ENCODE measurements at regions not wholly inside any gene's neighbourhood (a gene's known extent, or its start where the extent isn't known, plus 50 kb on each side); places are given as distances from the start of the nearest gene placed in this dataset.

DNA sequence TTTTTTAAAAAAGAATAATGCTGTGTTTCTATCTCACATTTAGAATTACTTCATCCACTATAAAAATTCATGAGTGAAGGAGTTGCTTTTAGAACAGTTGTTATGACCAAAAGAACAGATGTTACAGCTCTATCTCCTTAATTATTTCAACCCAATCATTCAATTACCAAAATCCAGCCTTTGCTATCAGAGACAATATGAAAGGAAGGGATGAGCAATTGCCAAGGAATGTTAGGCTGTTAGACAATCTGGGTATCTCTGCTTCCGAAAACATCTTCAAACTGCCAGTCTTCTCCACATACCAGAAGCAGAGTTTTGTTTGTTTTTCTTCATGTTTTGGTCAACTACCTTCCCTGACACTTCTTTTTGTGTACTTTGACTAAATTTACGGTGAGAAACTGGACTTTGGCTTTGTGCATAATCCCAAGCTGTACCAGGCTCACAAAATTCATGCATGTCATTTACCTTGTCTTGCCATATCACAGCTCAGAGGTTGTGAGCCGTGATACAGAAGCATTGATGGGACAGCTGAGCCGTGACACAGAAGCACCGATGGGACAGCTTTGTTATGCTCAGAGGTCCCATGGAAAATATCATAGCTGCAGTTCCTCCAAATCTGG is 405.5 kb downstream of the KIF4B start:
- peak; percentile 2 for DNase-seq (ENCODE audit: low read depth)
- Histone ChIP-seq H3K36me3 (ENCODE audit: control insufficient read depth, insufficient read depth, low read length) (no peaks in the 10 kb centered on the region), H3K4me3 (ENCODE audit: low read depth, low read length) (no peak overlapping the region), H3K27me3 (ENCODE audit: control insufficient read depth, insufficient read depth, low read length) (no peaks in the 10 kb centered on the region)
- TF ChIP-seq, protein P1, sequence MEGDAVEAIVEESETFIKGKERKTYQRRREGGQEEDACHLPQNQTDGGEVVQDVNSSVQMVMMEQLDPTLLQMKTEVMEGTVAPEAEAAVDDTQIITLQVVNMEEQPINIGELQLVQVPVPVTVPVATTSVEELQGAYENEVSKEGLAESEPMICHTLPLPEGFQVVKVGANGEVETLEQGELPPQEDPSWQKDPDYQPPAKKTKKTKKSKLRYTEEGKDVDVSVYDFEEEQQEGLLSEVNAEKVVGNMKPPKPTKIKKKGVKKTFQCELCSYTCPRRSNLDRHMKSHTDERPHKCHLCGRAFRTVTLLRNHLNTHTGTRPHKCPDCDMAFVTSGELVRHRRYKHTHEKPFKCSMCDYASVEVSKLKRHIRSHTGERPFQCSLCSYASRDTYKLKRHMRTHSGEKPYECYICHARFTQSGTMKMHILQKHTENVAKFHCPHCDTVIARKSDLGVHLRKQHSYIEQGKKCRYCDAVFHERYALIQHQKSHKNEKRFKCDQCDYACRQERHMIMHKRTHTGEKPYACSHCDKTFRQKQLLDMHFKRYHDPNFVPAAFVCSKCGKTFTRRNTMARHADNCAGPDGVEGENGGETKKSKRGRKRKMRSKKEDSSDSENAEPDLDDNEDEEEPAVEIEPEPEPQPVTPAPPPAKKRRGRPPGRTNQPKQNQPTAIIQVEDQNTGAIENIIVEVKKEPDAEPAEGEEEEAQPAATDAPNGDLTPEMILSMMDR (IDR thresholded peaks at IDR 0.05; ENCODE audit: insufficient read depth, low read length, severe bottlenecking), result no peak
- FAIRE-seq, result no peak

GRCh38 chr5:155430192-155430591 is 416.6 kb downstream of the KIF4B start:
- FAIRE-seq, result no peak
- DNase-seq (ENCODE audit: low read depth), result no peak
- Histone ChIP-seq H3K36me3 (ENCODE audit: control insufficient read depth, insufficient read depth, low read length) (no peaks in the 10 kb centered on the region), H3K4me3 (ENCODE audit: low read depth, low read length) (no peak overlapping the region), H3K27me3 (ENCODE audit: control insufficient read depth, insufficient read depth, low read length) (no peaks in the 10 kb centered on the region)
- TF ChIP-seq, protein P1 (IDR thresholded peaks at IDR 0.05; ENCODE audit: insufficient read depth, low read length, severe bottlenecking), result no peak

GRCh38 chr5:155434267-155434666 is 420.7 kb downstream of the KIF4B start:
- no peak for FAIRE-seq
- DNase-seq (ENCODE audit: low read depth), result no peak
- TF ChIP-seq, protein P1 (IDR thresholded peaks at IDR 0.05; ENCODE audit: insufficient read depth, low read length, severe bottlenecking), result no peak
- H3K4me3 ChIP-seq (ENCODE audit: low read depth, low read length), result no peak overlapping the region
- H3K36me3 ChIP-seq (ENCODE audit: control insufficient read depth, insufficient read depth, low read length), result no peaks in the 10 kb centered on the region
- no peaks in the 10 kb centered on the region for H3K27me3 ChIP-seq (ENCODE audit: control insufficient read depth, insufficient read depth, low read length)

GRCh38 chr5:155434681-155435080 is 421.1 kb downstream of the KIF4B start:
- FAIRE-seq (no peak), DNase-seq (ENCODE audit: low read depth) (no peak)
- TF ChIP-seq, protein P1 (IDR thresholded peaks at IDR 0.05; ENCODE audit: insufficient read depth, low read length, severe bottlenecking), result no peak
- H3K27me3 ChIP-seq (ENCODE audit: control insufficient read depth, insufficient read depth, low read length), result no peaks in the 10 kb centered on the region
- H3K4me3 ChIP-seq (ENCODE audit: low read depth, low read length), result no peak overlapping the region
- no peaks in the 10 kb centered on the region for H3K36me3 ChIP-seq (ENCODE audit: control insufficient read depth, insufficient read depth, low read length)

DNA sequence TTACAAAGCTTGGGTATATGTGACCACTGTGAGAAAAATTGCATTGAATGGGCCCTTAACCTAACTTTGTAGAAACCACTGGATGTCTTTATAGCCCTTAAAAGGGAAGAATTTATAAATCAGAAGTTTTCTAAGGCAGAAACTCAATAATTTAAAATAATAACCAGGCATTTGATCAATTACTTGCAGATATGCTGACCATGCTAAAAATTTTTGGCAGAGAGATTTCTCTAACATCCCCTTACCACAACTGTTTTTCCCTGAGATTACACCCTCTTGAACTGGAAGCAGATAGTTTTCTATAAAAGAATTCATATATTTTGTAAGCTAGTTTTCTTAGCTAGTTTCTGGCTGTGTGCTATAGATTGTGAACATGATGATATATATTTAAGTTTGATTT is 428.3 kb downstream of the KIF4B start:
- TF ChIP-seq, protein P1 (IDR thresholded peaks at IDR 0.05; ENCODE audit: insufficient read depth, low read length, severe bottlenecking), result no peak
- Histone ChIP-seq H3K36me3 (ENCODE audit: control insufficient read depth, insufficient read depth, low read length) (no peaks in the 10 kb centered on the region), H3K4me3 (ENCODE audit: low read depth, low read length) (no peak overlapping the region), H3K27me3 (ENCODE audit: control insufficient read depth, insufficient read depth, low read length) (no peaks in the 10 kb centered on the region)
- DNase-seq (ENCODE audit: low read depth) (no peak), FAIRE-seq (no peak)

DNA sequence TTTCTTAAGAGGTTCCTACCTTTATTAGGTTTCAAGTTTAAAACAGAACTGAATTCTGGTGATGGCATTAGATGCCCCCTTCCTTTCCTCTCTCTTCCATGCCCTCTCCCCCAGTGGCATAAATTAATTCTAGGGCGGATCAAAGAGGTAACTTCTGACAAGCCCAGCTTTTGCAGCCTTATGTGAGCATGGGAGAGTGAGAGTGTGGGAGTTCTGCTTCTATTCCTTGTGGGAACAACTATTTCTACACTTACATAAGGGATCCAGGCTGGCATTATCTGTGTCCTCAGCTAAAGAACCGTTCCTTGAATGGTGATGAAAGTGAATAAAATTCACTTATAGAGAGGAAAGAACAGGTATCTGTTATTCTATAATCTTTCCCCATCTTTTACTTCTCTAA is 437.6 kb downstream of the KIF4B start:
- DNase-seq (ENCODE audit: low read depth) (no peak), FAIRE-seq (no peak)
- TF ChIP-seq, protein P1 (IDR thresholded peaks at IDR 0.05; ENCODE audit: insufficient read depth, low read length, severe bottlenecking), result no peak
- Histone ChIP-seq H3K4me3 (ENCODE audit: low read depth, low read length) (no peak overlapping the region), H3K27me3 (ENCODE audit: control insufficient read depth, insufficient read depth, low read length) (no peaks in the 10 kb centered on the region), H3K36me3 (ENCODE audit: control insufficient read depth, insufficient read depth, low read length) (no peaks in the 10 kb centered on the region)

All from bronchial epithelial cell (primary cell).